Loucy (cell line): ENCODE measurements at regions not wholly inside any gene's neighbourhood (a gene's known extent, or its start where the extent isn't known, plus 50 kb on each side); places are given as distances from the start of the nearest gene placed in this dataset.

Experiments
- EZH2phosphoT487 ChIP-seq: fragments of 200-600 bp; IDR thresholded peaks from 2 replicates; pipeline ENCODE4 v1.6.1; 2018; ENCODE audit warnings: antibody characterized with exemption, mild to moderate bottlenecking, moderate library complexity, borderline replicate concordance
- TF ChIP-seq, protein P1 (sequence below): fragments of 200-600 bp; sonication (generic); conservative IDR thresholded peaks from 2 replicates; pipeline ENCODE4 v1.5.1; 2014; ENCODE audit warnings: mild to moderate bottlenecking, antibody characterized with exemption, low read length

DNA sequence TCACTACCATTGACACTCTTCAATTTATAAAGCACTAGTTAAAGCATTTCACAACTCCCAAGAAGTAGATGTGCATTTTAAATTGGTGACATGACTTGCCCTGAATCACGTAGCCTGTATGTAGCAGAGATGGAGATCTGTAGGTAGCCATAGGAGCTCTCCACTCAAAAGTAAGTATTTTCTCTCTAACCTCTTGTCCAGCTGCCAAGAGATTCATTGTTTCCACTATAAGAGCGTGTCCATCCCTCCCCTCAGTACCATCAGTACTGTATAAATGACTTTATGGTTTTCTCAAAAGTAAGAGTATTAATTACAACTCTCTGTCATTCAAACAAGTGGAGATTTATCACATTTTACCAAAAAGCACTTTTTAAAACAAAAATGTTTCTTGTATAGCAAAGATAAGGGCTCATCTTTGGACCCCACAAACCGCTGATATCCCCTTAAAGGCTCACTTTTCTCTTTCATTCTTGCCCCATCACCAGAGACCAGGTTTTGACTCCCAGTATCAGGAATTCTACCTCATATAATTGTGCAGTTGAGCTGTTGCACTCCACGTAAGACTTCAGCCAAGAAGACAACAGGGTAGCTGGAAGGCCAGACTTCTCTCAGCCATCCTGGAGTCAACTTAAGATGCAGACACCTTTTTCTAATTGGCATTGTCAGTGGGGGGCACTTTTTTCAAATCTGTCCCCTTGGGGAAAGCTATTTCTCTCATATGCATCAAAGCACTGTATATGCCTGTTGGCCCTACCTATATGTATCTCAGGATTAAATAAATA, 78.0 kb upstream of the GALNT5 start:
- TF ChIP-seq, protein P1, sequence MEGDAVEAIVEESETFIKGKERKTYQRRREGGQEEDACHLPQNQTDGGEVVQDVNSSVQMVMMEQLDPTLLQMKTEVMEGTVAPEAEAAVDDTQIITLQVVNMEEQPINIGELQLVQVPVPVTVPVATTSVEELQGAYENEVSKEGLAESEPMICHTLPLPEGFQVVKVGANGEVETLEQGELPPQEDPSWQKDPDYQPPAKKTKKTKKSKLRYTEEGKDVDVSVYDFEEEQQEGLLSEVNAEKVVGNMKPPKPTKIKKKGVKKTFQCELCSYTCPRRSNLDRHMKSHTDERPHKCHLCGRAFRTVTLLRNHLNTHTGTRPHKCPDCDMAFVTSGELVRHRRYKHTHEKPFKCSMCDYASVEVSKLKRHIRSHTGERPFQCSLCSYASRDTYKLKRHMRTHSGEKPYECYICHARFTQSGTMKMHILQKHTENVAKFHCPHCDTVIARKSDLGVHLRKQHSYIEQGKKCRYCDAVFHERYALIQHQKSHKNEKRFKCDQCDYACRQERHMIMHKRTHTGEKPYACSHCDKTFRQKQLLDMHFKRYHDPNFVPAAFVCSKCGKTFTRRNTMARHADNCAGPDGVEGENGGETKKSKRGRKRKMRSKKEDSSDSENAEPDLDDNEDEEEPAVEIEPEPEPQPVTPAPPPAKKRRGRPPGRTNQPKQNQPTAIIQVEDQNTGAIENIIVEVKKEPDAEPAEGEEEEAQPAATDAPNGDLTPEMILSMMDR: no peak
- no peak for TF ChIP-seq EZH2phosphoT487
